HEK293 (cell line): ENCODE measurements at regions not wholly inside any gene's neighbourhood (a gene's known extent, or its start where the extent isn't known, plus 50 kb on each side); places are given as distances from the start of the nearest gene placed in this dataset.

ENCODE experiments used
- CTCF ChIA-PET: fragments of 350-600 bp; formaldehyde crosslinking; extraction: SDS; loops from one replicate; lab custom pipeline; 2021; ENCODE audit warnings: antibody characterized with exemption; lab: Yijun Ruan, JAX
- POLR2A ChIA-PET: fragments of 300-600 bp; formaldehyde crosslinking; extraction: SDS; loops from one replicate; lab custom pipeline; 2020; ENCODE audit warnings: antibody characterized with exemption, inconsistent platforms; lab: Yijun Ruan, JAX
- H3K27ac ChIP-seq: fragments of 200-500 bp; sonication (Bioruptor generic); 2 replicates; pipeline ENCODE4 v1.5.1; 2014; ENCODE audit warnings: low read depth, low read length, control low read depth, inconsistent platforms; ENCODE audit errors: extremely low read depth
- H3K36me3 ChIP-seq, 2 experiments: fragments of 200-500 bp in 1 of 2; sonication (Bioruptor generic) in 1 of 2; 1 replicate in 1 of 2; 2 replicates in 1 of 2; pipeline ENCODE4 v1.5.1; 2014 to 2017; ENCODE audit warnings: inconsistent platforms in 2 of 2, low read length in 2 of 2; ENCODE audit not compliant: control insufficient read depth in 2 of 2, insufficient read depth in 1 of 2
- H3K4me1 ChIP-seq: fragments of 200-500 bp; sonication (Bioruptor generic); 2 replicates; pipeline ENCODE4 v1.5.1; 2014; ENCODE audit warnings: mild to moderate bottlenecking, low read length, inconsistent platforms; ENCODE audit not compliant: control insufficient read depth, insufficient read depth
- H3K4me3 ChIP-seq: 2 replicates; pipeline ENCODE4 v1.5.1; 2011; ENCODE audit warnings: low read depth, mild to moderate bottlenecking, control low read depth, low read length, moderate library complexity
- H3K9me3 ChIP-seq: fragments of 200-500 bp; sonication (Bioruptor generic); 2 replicates; pipeline ENCODE4 v1.5.1; 2014; ENCODE audit warnings: low read depth, low read length, inconsistent platforms; ENCODE audit not compliant: control insufficient read depth, insufficient read depth
- EGR2 ChIP-seq: fragments of 450-650 bp; formaldehyde crosslinking; IDR thresholded peaks from 2 replicates; pipeline ENCODE4 v1.5.1; 2016; ENCODE audit warnings: low read depth, missing biosample characterization, missing genetic modification characterization
- GLI2 ChIP-seq: fragments of 450-650 bp; formaldehyde crosslinking; IDR thresholded peaks from 2 replicates; pipeline ENCODE4; 2017; ENCODE audit warnings: missing biosample characterization, missing genetic modification characterization, low read depth, borderline replicate concordance
- KLF1 ChIP-seq: fragments of 450-650 bp; formaldehyde crosslinking; IDR thresholded peaks from 2 replicates; pipeline ENCODE4 v1.5.1; 2016; ENCODE audit warnings: missing biosample characterization, missing genetic modification characterization
- PRDM2 ChIP-seq: fragments of 450-650 bp; formaldehyde crosslinking; IDR thresholded peaks from 2 replicates; pipeline ENCODE4 v1.5.1; 2016; ENCODE audit warnings: missing biosample characterization, missing genetic modification characterization, borderline replicate concordance
- REPIN1 ChIP-seq: fragments of 450-650 bp; formaldehyde crosslinking; IDR thresholded peaks from 2 replicates; pipeline ENCODE4 v1.5.1; 2017; ENCODE audit warnings: missing biosample characterization, missing genetic modification characterization, low read depth
- SETDB1 ChIP-seq: IDR thresholded peaks from one replicate; pipeline ENCODE4 v1.6.1; 2017; ENCODE audit warnings: mild to moderate bottlenecking, low read length, moderate library complexity, mixed read lengths; ENCODE audit not compliant: insufficient read length
- ZNF155 ChIP-seq: fragments of 450-650 bp; formaldehyde crosslinking; IDR thresholded peaks from 2 replicates; pipeline ENCODE4 v1.5.1; 2016; ENCODE audit warnings: missing biosample characterization, missing genetic modification characterization
- ZNF362 ChIP-seq: fragments of 450-650 bp; formaldehyde crosslinking; IDR thresholded peaks from 2 replicates; pipeline ENCODE4 v1.5.1; 2016; ENCODE audit warnings: missing biosample characterization, missing genetic modification characterization
- ZNF404 ChIP-seq: fragments of 450-650 bp; formaldehyde crosslinking; IDR thresholded peaks from 2 replicates; pipeline ENCODE4 v1.5.1; 2017; ENCODE audit warnings: missing biosample characterization, missing genetic modification characterization
- ZNF488 ChIP-seq: fragments of 450-650 bp; formaldehyde crosslinking; IDR thresholded peaks from 2 replicates; pipeline ENCODE4 v1.5.1; 2016; ENCODE audit warnings: missing biosample characterization, missing genetic modification characterization
- ZNF521 ChIP-seq: fragments of 450-650 bp; formaldehyde crosslinking; IDR thresholded peaks from 2 replicates; pipeline ENCODE4 v1.5.1; 2017; ENCODE audit warnings: missing biosample characterization, mild to moderate bottlenecking, missing genetic modification characterization
- ZNF544 ChIP-seq: fragments of 450-650 bp; formaldehyde crosslinking; IDR thresholded peaks from 2 replicates; pipeline ENCODE4 v1.5.0; 2017; ENCODE audit warnings: missing biosample characterization, missing genetic modification characterization
- ZNF610 ChIP-seq: fragments of 450-650 bp; formaldehyde crosslinking; IDR thresholded peaks from 2 replicates; pipeline ENCODE4 v1.5.1; 2016; ENCODE audit warnings: missing biosample characterization, missing genetic modification characterization, borderline replicate concordance
- ZNF621 ChIP-seq: fragments of 450-650 bp; formaldehyde crosslinking; IDR thresholded peaks from 2 replicates; pipeline ENCODE4 v1.5.1; 2017; ENCODE audit warnings: missing biosample characterization, missing genetic modification characterization
- ZNF664 ChIP-seq: fragments of 450-650 bp; formaldehyde crosslinking; IDR thresholded peaks from 2 replicates; pipeline ENCODE4 v1.5.1; 2016; ENCODE audit warnings: missing biosample characterization, missing genetic modification characterization
- ZNF768 ChIP-seq: fragments of 450-650 bp; formaldehyde crosslinking; IDR thresholded peaks from 2 replicates; pipeline ENCODE4 v1.5.1; 2018; ENCODE audit warnings: missing biosample characterization, mild to moderate bottlenecking, missing genetic modification characterization
- ZNF777 ChIP-seq: fragments of 450-650 bp; formaldehyde crosslinking; IDR thresholded peaks from 2 replicates; pipeline ENCODE4 v1.5.1; 2017; ENCODE audit warnings: missing biosample characterization, missing genetic modification characterization, borderline replicate concordance
- ZSCAN16 ChIP-seq: fragments of 450-650 bp; formaldehyde crosslinking; IDR thresholded peaks from 2 replicates; pipeline ENCODE4 v1.5.1; 2016; ENCODE audit warnings: missing biosample characterization, missing genetic modification characterization
- TF ChIP-seq, protein P1 (sequence below): fragments of 450-650 bp; formaldehyde crosslinking; IDR thresholded peaks from 2 replicates; pipeline ENCODE4 v1.5.1; 2017; ENCODE audit warnings: missing biosample characterization, missing genetic modification characterization

DNA sequence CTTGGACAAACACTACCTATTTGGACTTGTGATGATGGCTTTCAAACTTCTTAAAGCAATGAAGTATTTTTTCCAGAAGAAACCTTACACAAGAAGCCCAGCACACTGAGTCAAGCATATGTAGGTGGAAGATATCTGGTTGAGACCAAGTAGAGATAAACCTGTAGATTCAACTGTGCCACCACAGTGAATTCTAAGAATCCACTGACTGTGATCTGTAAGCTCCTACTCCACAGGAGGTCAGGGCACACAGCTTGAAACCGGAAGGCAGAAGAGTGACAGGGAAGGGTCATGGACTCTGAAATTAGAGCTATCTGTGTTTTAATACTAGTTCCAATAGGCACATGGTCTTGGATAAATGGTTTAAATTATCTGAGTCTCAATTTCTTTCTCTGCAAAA, 404.5 kb downstream of the ETS1 start:
- ChIA-PET POLR2A (no interaction called here), CTCF (interaction anchor here (0.6 to 2.6 kb wide), 5 partner anchors 11 to 448 kb away, joined by 3 to 14 read pairs (median 4); no protein-coding TSS in a partner anchor)
- no peak overlapping the region for H3K27ac ChIP-seq
- H3K9me3 ChIP-seq: no peaks in the 10 kb centered on the region
- no peaks in the 10 kb centered on the region for H3K36me3 ChIP-seq
- no peaks in the 10 kb centered on the region for H3K4me1 ChIP-seq
- no peak overlapping the region for H3K4me3 ChIP-seq
- no peak for TF ChIP-seq EGR2 (tag by site-specific recombination)
- no peak for TF ChIP-seq GLI2 (tag by site-specific recombination)
- no peak for TF ChIP-seq ZNF777 (tag by site-specific recombination)
- TF ChIP-seq PRDM2 (tag by site-specific recombination): no peak
- TF ChIP-seq, protein P1, sequence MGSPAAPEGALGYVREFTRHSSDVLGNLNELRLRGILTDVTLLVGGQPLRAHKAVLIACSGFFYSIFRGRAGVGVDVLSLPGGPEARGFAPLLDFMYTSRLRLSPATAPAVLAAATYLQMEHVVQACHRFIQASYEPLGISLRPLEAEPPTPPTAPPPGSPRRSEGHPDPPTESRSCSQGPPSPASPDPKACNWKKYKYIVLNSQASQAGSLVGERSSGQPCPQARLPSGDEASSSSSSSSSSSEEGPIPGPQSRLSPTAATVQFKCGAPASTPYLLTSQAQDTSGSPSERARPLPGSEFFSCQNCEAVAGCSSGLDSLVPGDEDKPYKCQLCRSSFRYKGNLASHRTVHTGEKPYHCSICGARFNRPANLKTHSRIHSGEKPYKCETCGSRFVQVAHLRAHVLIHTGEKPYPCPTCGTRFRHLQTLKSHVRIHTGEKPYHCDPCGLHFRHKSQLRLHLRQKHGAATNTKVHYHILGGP (tag by site-specific recombination): no peak
- TF ChIP-seq ZNF155 (tag by site-specific recombination): no peak
- no peak for TF ChIP-seq ZNF610
- no peak for TF ChIP-seq ZNF404 (tag by site-specific recombination)
- no peak for TF ChIP-seq ZNF664
- TF ChIP-seq REPIN1 (tag by site-specific recombination): no peak
- no peak for TF ChIP-seq KLF1
- TF ChIP-seq ZNF621: no peak
- no peak for TF ChIP-seq SETDB1
- TF ChIP-seq ZNF488: no peak
- no peak for TF ChIP-seq ZSCAN16 (tag by site-specific recombination)
- TF ChIP-seq ZNF544: no peak
- no peak for TF ChIP-seq ZNF521 (tag by site-specific recombination)
- no peak for TF ChIP-seq ZNF768 (tag by site-specific recombination)
- TF ChIP-seq ZNF362 (tag by site-specific recombination): no peak
- TF ChIP-seq, all 188 proteins: peak for 0
